Keratinocyte (primary cell): ENCODE measurements at regions not wholly inside any gene's neighbourhood (a gene's known extent, or its start where the extent isn't known, plus 50 kb on each side); places are given as distances from the start of the nearest gene placed in this dataset.

Experiments
- CTCF ChIP-seq, 3 experiments: IDR thresholded peaks in 1 of 3; conservative IDR thresholded peaks in 1 of 3; optimal IDR thresholded peaks in 1 of 3; 2 replicates in 2 of 3; 3 replicates in 1 of 3; pipeline versions ENCODE3 to v1.5.1; 2011; ENCODE audit warnings: low read length in 3 of 3, mild to moderate bottlenecking in 3 of 3, moderate library complexity in 2 of 3, control low read depth in 1 of 3, inconsistent platforms in 1 of 3; ENCODE audit not compliant: insufficient read depth in 2 of 3; ENCODE audit errors: extremely low read depth in 1 of 3
- EZH2 ChIP-seq: IDR thresholded peaks from one replicate; pipeline ENCODE4 v1.6.1; 2012; ENCODE audit warnings: inconsistent platforms, mild to moderate bottlenecking, low read length, moderate library complexity

GRCh38 chr5:175052351-175052750, 328.0 kb downstream of the MSX2 start:
- TF ChIP-seq CTCF (optimal IDR thresholded peaks at IDR 0.05 in 1 of 3, IDR thresholded peaks at IDR 0.05 in 1 of 3, conservative IDR thresholded peaks at IDR 0.05 in 1 of 3; ENCODE audit: extremely low read depth in 1 of 3, insufficient read depth in 2 of 3, low read length in 3 of 3), result no peak
- TF ChIP-seq EZH2, result no peak
